Neutrophil (primary cell): ENCODE measurements at regions not wholly inside any gene's neighbourhood (a gene's known extent, or its start where the extent isn't known, plus 50 kb on each side); places are given as distances from the start of the nearest gene placed in this dataset.
"Not testable (repeated sequence)": the region's sequence is repeated elsewhere in the genome, so short reads cannot be mapped to it uniquely, and the experiment has no call there.

Source experiments
- H3K27ac ChIP-seq: fragments of 200-600 bp; sonication (generic); 2 replicates; pipeline ENCODE4 v1.5.1; 2016; ENCODE audit warnings: mild to moderate bottlenecking, moderate library complexity
- H3K27me3 ChIP-seq: fragments of 200-600 bp; sonication (generic); 2 replicates; pipeline ENCODE4 v1.6.0; 2016; ENCODE audit warnings: mild to moderate bottlenecking
- H3K36me3 ChIP-seq: fragments of 200-600 bp; sonication (generic); 2 replicates; pipeline ENCODE4 v1.5.1; 2017
- H3K4me1 ChIP-seq, 2 experiments: fragments of 200-600 bp in 1 of 2; sonication (generic) in 1 of 2; 1 replicate in 1 of 2; 2 replicates in 1 of 2; pipeline versions ENCODE4 v1.5.1 to v1.6.1; 2013 to 2016; ENCODE audit warnings: low read depth in 1 of 2, low read length in 1 of 2, mild to moderate bottlenecking in 1 of 2, moderate library complexity in 1 of 2; ENCODE audit not compliant: control insufficient read depth in 1 of 2, insufficient read depth in 1 of 2
- H3K4me3 ChIP-seq, 2 experiments: fragments of 200-600 bp in 1 of 2; sonication (generic) in 1 of 2; 1 replicate in 1 of 2; 2 replicates in 1 of 2; pipeline ENCODE4 v1.5.1; 2013 to 2016; ENCODE audit warnings: low read depth in 1 of 2, low read length in 1 of 2, mild to moderate bottlenecking in 1 of 2, moderate library complexity in 1 of 2
- H3K9me3 ChIP-seq: fragments of 200-600 bp; sonication (generic); 2 replicates; pipeline ENCODE4 v1.5.1; 2016
- CTCF ChIP-seq: fragments of 200-600 bp; sonication (generic); IDR thresholded peaks from 2 replicates; pipeline ENCODE4 v1.5.1; 2016; ENCODE audit warnings: antibody characterized with exemption

- Histone ChIP-seq H3K36me3 (no peaks in the 10 kb centered on the region), H3K4me3 (no peak overlapping the region)
Observed at GRCh38 chr16:72597938-72598337, 426.0 kb upstream of the PMFBP1 start.

GRCh38 chr16:72596373-72596772, 424.4 kb upstream of the PMFBP1 start:
- no peaks in the 10 kb centered on the region for H3K9me3 ChIP-seq
- H3K27ac ChIP-seq, result no peak overlapping the region
- H3K4me3 ChIP-seq, result no peak overlapping the region
- no peaks in the 10 kb centered on the region for H3K27me3 ChIP-seq
- H3K4me1 ChIP-seq, result no peaks in the 10 kb centered on the region
- no peak for TF ChIP-seq CTCF
- no peaks in the 10 kb centered on the region for H3K36me3 ChIP-seq

More at GRCh38 chr16:72597938-72598337, 426.0 kb upstream of the PMFBP1 start:
- H3K27me3 ChIP-seq, result no peaks in the 10 kb centered on the region
- no peaks in the 10 kb centered on the region for H3K9me3 ChIP-seq
- no peak overlapping the region for H3K27ac ChIP-seq
- H3K4me1 ChIP-seq, result no peaks in the 10 kb centered on the region
- TF ChIP-seq CTCF, result no peak

GRCh38 chr16:72590151-72590937, 418.4 kb upstream of the PMFBP1 start:
- no peak for TF ChIP-seq CTCF
- Histone ChIP-seq H3K4me3 (no peak overlapping the region), H3K9me3 (no peaks in the 10 kb centered on the region), H3K27ac (no peak overlapping the region), H3K27me3 (no peaks in the 10 kb centered on the region), H3K4me1 (no peaks in the 10 kb centered on the region), H3K36me3 (no peaks in the 10 kb centered on the region)

GRCh38 chr16:72588551-72588950, 416.6 kb upstream of the PMFBP1 start:
- Histone ChIP-seq H3K27me3 (no peaks in the 10 kb centered on the region), H3K4me3 (no peak overlapping the region)
- no peak for TF ChIP-seq CTCF

GRCh38 chr16:72578061-72578460, 406.1 kb upstream of the PMFBP1 start:
- not testable (repeated sequence) for H3K27ac ChIP-seq, H3K36me3 ChIP-seq, H3K4me3 ChIP-seq, H3K4me1 ChIP-seq, H3K9me3 ChIP-seq, H3K27me3 ChIP-seq

More at GRCh38 chr16:72588551-72588950, 416.6 kb upstream of the PMFBP1 start:
- Histone ChIP-seq H3K27ac (no peak overlapping the region), H3K36me3 (no peaks in the 10 kb centered on the region), H3K9me3 (no peaks in the 10 kb centered on the region), H3K4me1 (no peaks in the 10 kb centered on the region)

GRCh38 chr16:72576189-72576588, 404.2 kb upstream of the PMFBP1 start:
- Histone ChIP-seq H3K36me3 (no peaks in the 10 kb centered on the region), H3K4me3 (no peak overlapping the region), H3K27me3 (no peaks in the 10 kb centered on the region), H3K27ac (no peak overlapping the region), H3K9me3 (no peaks in the 10 kb centered on the region), H3K4me1 (no peaks in the 10 kb centered on the region)
- TF ChIP-seq CTCF, result no peak
